Testis (tissue), 2 donors: ENCODE measurements at regions not wholly inside any gene's neighbourhood (a gene's known extent, or its start where the extent isn't known, plus 50 kb on each side); places are given as distances from the start of the nearest gene placed in this dataset.

ENCODE experiments used
- DNase-seq: peaks from one replicate; pipeline ENCODE4 v3.0.0-alpha.2; 2019
- H3K27ac ChIP-seq, 2 donors: fragments of 200-600 bp; sonication (generic); one replicate each; pipeline ENCODE4 v1.5.1; 2019
- H3K27me3 ChIP-seq: fragments of 200-600 bp; sonication (generic); one replicate; pipeline ENCODE4 v1.5.1; 2019
- H3K36me3 ChIP-seq: fragments of 200-600 bp; sonication (generic); one replicate; pipeline ENCODE4 v1.5.1; 2017; ENCODE audit warnings: low read depth; ENCODE audit errors: missing control alignments
- H3K4me1 ChIP-seq: fragments of 200-600 bp; sonication (generic); one replicate; pipeline ENCODE4 v1.5.1; 2019
- H3K4me3 ChIP-seq, 2 donors: fragments of 200-600 bp; sonication (generic); one replicate each; pipeline ENCODE4 v1.5.1; 2017 to 2019
- H3K9me3 ChIP-seq: fragments of 200-600 bp; sonication (generic); one replicate; pipeline ENCODE4 v1.5.1; 2017
- CTCF ChIP-seq, 3 experiments: fragments of 450-650 bp in 2 of 3; fragments of 200-600 bp in 1 of 3; sonication (generic) in 1 of 3; IDR thresholded peaks; one replicate each; pipeline ENCODE4 v1.5.1; 2016 to 2019; ENCODE audit warnings: antibody characterized with exemption in 3 of 3, mild to moderate bottlenecking in 2 of 3, moderate library complexity in 1 of 3
- POLR2A ChIP-seq: fragments of 450-650 bp; IDR thresholded peaks from one replicate; pipeline ENCODE4 v1.6.1; 2017; ENCODE audit warnings: antibody characterized with exemption, mild to moderate bottlenecking, moderate library complexity
- WGBS, 2 donors: methylation state at CpG; one replicate each; pipeline ENCODE4 v1.1.5; 2018; 5-methylcytosine and 5-hydroxymethylcytosine counted together
- intact Hi-C: fragments of 100-400 bp; cut with DNase I; formaldehyde crosslinking; loops from one replicate; pipeline ENCODE4 v1.15.1; 2023; ENCODE audit warnings: low total_unique reads

GRCh38 chr6:109271622-109272021, 110.6 kb downstream of the CD164 start:
- intact Hi-C loops, result no loop called here

GRCh38 chr6:109269953-109270517, 112.2 kb downstream of the CD164 start:
- H3K27ac ChIP-seq, result no peak overlapping the region
- DNase-seq, result no peak
- TF ChIP-seq CTCF (IDR thresholded peaks at IDR 0.05), result no peak
- TF ChIP-seq POLR2A, result no peak
- no peak overlapping the region for H3K4me3 ChIP-seq
- WGBS, 2 donors, result 77 to 100% methylated on average over 1 of the region's 1 CpG
- H3K27me3 ChIP-seq, result no peaks in the 10 kb centered on the region
- no peaks in the 10 kb centered on the region for H3K36me3 ChIP-seq
- no peaks in the 10 kb centered on the region for H3K4me1 ChIP-seq
- intact Hi-C loops, result no loop called here
- no peaks in the 10 kb centered on the region for H3K9me3 ChIP-seq

More at GRCh38 chr6:109271622-109272021, 110.6 kb downstream of the CD164 start:
- H3K27ac ChIP-seq, result no peak overlapping the region
- no peak for DNase-seq
- TF ChIP-seq POLR2A, result no peak
- TF ChIP-seq CTCF (IDR thresholded peaks at IDR 0.05), result no peak
- H3K9me3 ChIP-seq, result no peaks in the 10 kb centered on the region
- 45 to 75% methylated on average over 2 of the region's 2 CpGs for WGBS, 2 donors
- no peaks in the 10 kb centered on the region for H3K36me3 ChIP-seq
- no peak overlapping the region for H3K4me3 ChIP-seq
- no peaks in the 10 kb centered on the region for H3K27me3 ChIP-seq
- no peaks in the 10 kb centered on the region for H3K4me1 ChIP-seq

- no peak overlapping the region for H3K27ac ChIP-seq
- no peaks in the 10 kb centered on the region for H3K4me1 ChIP-seq
- TF ChIP-seq POLR2A (no peak), CTCF (IDR thresholded peaks at IDR 0.05) (no peak)
- 75 to 88% methylated on average over 6 to 7 of the region's 7 CpGs for WGBS, 2 donors
- H3K9me3 ChIP-seq, result no peaks in the 10 kb centered on the region
- no peaks in the 10 kb centered on the region for H3K36me3 ChIP-seq
- H3K27me3 ChIP-seq, result no peaks in the 10 kb centered on the region
- H3K4me3 ChIP-seq, result no peak overlapping the region
- DNase-seq, result no peak
- intact Hi-C loops, result no loop called here
Measured at GRCh38 chr6:109269057-109269456, 113.2 kb downstream of the CD164 start.

- intact Hi-C loops, result no loop called here
- WGBS, 2 donors, result 88 to 92% methylated on average over 3 of the region's 3 CpGs
Measured at GRCh38 chr6:109265530-109265929, 116.7 kb downstream of the CD164 start.

More at GRCh38 chr6:109265530-109265929, 116.7 kb downstream of the CD164 start:
- Histone ChIP-seq H3K9me3 (no peaks in the 10 kb centered on the region), H3K4me3 (no peak overlapping the region), H3K27ac (no peak overlapping the region), H3K27me3 (no peaks in the 10 kb centered on the region), H3K4me1 (peaks cover 10% of the 10 kb centered on the region), H3K36me3 (no peaks in the 10 kb centered on the region)
- TF ChIP-seq CTCF (IDR thresholded peaks at IDR 0.05) (no peak), POLR2A (no peak)
- no peak for DNase-seq
